Endothelial cell (in vitro differentiated cells): ENCODE measurements at regions not wholly inside any gene's neighbourhood (a gene's known extent, or its start where the extent isn't known, plus 50 kb on each side); places are given as distances from the start of the nearest gene placed in this dataset.

Source experiments
- DNase-seq: peaks from one replicate; pipeline ENCODE4 v3.0.0; 2021; ENCODE audit warnings: low spot score
- H3K27ac Mint-ChIP-seq: one replicate; pipeline ENCODE4 v1.8.0; 2021; ENCODE audit warnings: mixed read lengths, inconsistent platforms; ENCODE audit not compliant: unreplicated experiment
- H3K27me3 Mint-ChIP-seq: one replicate; pipeline ENCODE4 v1.8.0; 2021; ENCODE audit warnings: mild to moderate bottlenecking, moderate library complexity, mixed read lengths, inconsistent platforms; ENCODE audit not compliant: unreplicated experiment
- H3K36me3 Mint-ChIP-seq: one replicate; pipeline ENCODE4 v1.8.0; 2021; ENCODE audit warnings: mild to moderate bottlenecking, low read depth, mixed read lengths, inconsistent platforms; ENCODE audit not compliant: unreplicated experiment
- H3K4me1 Mint-ChIP-seq: one replicate; pipeline ENCODE4 v1.8.0; 2021; ENCODE audit warnings: mild to moderate bottlenecking, mixed read lengths, inconsistent platforms; ENCODE audit not compliant: unreplicated experiment
- H3K4me3 Mint-ChIP-seq: one replicate; pipeline ENCODE4 v1.8.0; 2021; ENCODE audit warnings: mild to moderate bottlenecking, mixed read lengths, inconsistent platforms; ENCODE audit not compliant: unreplicated experiment
- H3K9me3 Mint-ChIP-seq: one replicate; pipeline ENCODE4 v1.8.0; 2021; ENCODE audit warnings: mixed read lengths, inconsistent platforms; ENCODE audit not compliant: unreplicated experiment
- TF ChIP-seq, protein P1 (sequence below): fragments of 200-600 bp; sonication (generic); IDR thresholded peaks from one replicate; pipeline ENCODE4 v1.5.0; 2021; ENCODE audit warnings: antibody characterized with exemption; ENCODE audit not compliant: unreplicated experiment

DNA sequence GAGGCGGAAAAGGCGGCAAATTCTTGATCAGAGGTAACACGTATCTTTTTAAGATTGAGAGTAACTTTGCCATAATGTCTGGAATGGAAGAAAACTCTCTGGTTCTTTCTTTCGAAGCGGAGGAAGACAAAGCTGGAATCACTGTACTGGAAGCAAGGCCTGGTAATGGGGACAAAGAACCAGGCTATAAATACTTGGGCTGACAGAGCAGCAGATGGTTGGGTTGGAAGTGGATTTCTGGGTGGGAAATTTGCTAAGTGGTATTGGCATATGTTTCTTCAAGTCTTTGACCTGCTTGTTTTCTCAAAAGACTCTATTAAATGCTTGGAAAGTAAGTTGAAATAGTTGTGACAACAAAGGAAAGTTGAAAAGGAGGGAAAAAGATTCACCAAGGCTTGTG is 87.3 kb upstream of the SFMBT2 start:
- TF ChIP-seq, protein P1, sequence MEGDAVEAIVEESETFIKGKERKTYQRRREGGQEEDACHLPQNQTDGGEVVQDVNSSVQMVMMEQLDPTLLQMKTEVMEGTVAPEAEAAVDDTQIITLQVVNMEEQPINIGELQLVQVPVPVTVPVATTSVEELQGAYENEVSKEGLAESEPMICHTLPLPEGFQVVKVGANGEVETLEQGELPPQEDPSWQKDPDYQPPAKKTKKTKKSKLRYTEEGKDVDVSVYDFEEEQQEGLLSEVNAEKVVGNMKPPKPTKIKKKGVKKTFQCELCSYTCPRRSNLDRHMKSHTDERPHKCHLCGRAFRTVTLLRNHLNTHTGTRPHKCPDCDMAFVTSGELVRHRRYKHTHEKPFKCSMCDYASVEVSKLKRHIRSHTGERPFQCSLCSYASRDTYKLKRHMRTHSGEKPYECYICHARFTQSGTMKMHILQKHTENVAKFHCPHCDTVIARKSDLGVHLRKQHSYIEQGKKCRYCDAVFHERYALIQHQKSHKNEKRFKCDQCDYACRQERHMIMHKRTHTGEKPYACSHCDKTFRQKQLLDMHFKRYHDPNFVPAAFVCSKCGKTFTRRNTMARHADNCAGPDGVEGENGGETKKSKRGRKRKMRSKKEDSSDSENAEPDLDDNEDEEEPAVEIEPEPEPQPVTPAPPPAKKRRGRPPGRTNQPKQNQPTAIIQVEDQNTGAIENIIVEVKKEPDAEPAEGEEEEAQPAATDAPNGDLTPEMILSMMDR: no peak
- DNase-seq: no peak
- H3K9me3 Mint-ChIP-seq: no peaks in the 10 kb centered on the region
- H3K27ac Mint-ChIP-seq: no peak overlapping the region
- no peaks in the 10 kb centered on the region for H3K36me3 Mint-ChIP-seq
- H3K4me1 Mint-ChIP-seq: peaks cover 3% of the 10 kb centered on the region
- H3K27me3 Mint-ChIP-seq: peaks cover 7% of the 10 kb centered on the region
- no peak overlapping the region for H3K4me3 Mint-ChIP-seq

DNA sequence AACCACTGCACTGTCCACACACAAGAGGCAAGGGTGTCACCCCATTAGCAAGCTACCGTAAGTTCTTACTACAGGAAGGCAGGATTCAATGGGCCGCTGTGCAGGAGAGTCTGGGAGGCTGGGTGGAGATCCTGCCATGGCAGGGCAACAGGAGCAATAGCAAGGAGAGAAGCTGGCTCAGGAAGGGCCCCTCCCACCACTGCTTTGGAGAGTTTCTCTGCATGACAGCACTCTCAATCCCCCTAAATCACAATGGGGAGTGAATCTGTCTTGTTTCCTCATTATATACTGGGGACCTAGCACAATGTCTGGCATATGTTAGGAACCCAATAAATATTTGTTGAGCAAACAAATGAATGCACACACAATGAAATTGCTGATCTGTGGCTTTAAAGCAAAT is 83.2 kb upstream of the SFMBT2 start:
- no peak for DNase-seq
- no peak overlapping the region for H3K27ac Mint-ChIP-seq
- peaks cover 3% of the 10 kb centered on the region for H3K4me1 Mint-ChIP-seq
- H3K27me3 Mint-ChIP-seq: peaks cover 2% of the 10 kb centered on the region
- TF ChIP-seq, protein P1: no peak
- H3K9me3 Mint-ChIP-seq: no peaks in the 10 kb centered on the region
- H3K4me3 Mint-ChIP-seq: no peak overlapping the region
- H3K36me3 Mint-ChIP-seq: no peaks in the 10 kb centered on the region

- Mint-ChIP-seq H3K4me3 (no peak overlapping the region), H3K27me3 (peaks cover 2% of the 10 kb centered on the region)
Observed at GRCh38 chr10:7492660-7493046, 81.8 kb upstream of the SFMBT2 start.

DNA sequence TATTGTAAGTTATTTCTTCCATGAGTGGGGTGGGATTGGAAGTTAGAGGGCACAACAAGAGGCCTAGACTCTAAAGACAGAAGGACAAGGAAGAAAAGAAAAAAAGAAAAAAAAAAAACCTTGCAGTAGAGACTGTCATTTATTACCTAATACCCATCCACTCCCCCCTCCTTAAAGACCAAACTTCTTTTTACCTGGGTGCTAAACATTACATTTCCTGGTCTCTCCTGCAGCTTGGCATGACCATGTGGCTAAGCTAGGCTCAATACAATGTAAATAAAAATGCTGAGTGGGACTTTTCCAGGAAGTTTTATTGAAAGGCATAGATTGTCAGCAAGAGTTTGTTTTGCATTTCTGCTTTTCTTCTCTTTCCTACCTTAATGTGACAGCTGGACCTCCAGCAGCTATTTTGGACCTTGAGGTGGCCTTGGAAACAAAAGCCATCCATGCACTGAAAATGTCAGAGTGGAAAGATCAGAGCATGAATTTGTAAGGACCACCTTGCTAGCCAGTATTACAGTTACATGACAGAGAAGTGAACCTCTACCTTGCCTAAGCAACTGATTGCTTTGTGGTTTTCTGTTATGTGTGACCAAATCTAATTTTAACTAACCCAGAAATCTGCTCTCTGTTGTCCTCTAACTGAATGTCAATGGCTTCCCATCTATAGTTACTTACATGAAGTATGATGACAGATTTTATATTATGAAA is 81.3 kb upstream of the SFMBT2 start:
- Mint-ChIP-seq H3K4me3 (no peak overlapping the region), H3K27me3 (peaks cover 2% of the 10 kb centered on the region), H3K27ac (no peak overlapping the region), H3K36me3 (no peaks in the 10 kb centered on the region), H3K4me1 (peaks cover 17% of the 10 kb centered on the region), H3K9me3 (no peaks in the 10 kb centered on the region)
- no peak for DNase-seq
- TF ChIP-seq, protein P1: no peak

More at GRCh38 chr10:7492660-7493046, 81.8 kb upstream of the SFMBT2 start:
- no peaks in the 10 kb centered on the region for H3K36me3 Mint-ChIP-seq
- no peak for DNase-seq
- H3K9me3 Mint-ChIP-seq: no peaks in the 10 kb centered on the region
- no peak overlapping the region for H3K27ac Mint-ChIP-seq
- TF ChIP-seq, protein P1: no peak
- H3K4me1 Mint-ChIP-seq: peaks cover 15% of the 10 kb centered on the region

DNA sequence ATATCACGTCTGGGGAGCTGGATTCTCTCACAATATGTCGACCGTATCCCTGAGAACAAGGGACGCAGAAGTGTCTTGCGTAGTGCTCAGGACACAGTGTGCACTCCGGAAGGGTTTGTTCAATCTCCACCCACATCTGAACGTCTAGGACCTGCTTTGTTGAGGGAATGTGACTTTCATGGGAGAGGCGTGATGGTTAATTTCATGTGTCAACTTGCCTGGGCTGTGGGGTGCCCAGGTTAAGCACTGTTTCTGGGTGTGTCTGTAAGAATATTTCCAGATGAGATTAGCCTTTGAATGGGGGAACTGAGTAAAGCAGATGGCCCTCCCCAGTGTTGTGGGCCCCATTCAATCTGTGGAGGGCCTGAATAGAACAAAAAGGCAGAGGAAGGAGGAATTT is 80.4 kb upstream of the SFMBT2 start:
- H3K27ac Mint-ChIP-seq: no peak overlapping the region
- no peaks in the 10 kb centered on the region for H3K36me3 Mint-ChIP-seq
- DNase-seq: no peak
- H3K4me3 Mint-ChIP-seq: no peak overlapping the region
- H3K27me3 Mint-ChIP-seq: peaks cover 2% of the 10 kb centered on the region
- no peaks in the 10 kb centered on the region for H3K9me3 Mint-ChIP-seq
- TF ChIP-seq, protein P1: no peak
- peaks cover 21% of the 10 kb centered on the region for H3K4me1 Mint-ChIP-seq
